HCT116 (cell line): ENCODE measurements at regions not wholly inside any gene's neighbourhood (a gene's known extent, or its start where the extent isn't known, plus 50 kb on each side); places are given as distances from the start of the nearest gene placed in this dataset.

Experiments used
- ATAC-seq: fragments of 200-7000 bp; cut with Tn5 transposase; 2 replicates; pipeline ENCODE4 v1.9.1; 2020; ENCODE audit warnings: mild to moderate bottlenecking, moderate library complexity
- BruUV-seq: library from RNA; stranded (reverse); fragments of 400-500 nt; replicated peaks from 2 replicates; lab custom pipeline; 2021; lab: Mats Ljungman, UMichigan
- CTCF ChIA-PET: fragments of 300-600 bp; sonication (Branson Sonifier 250); formaldehyde crosslinking; loops from one replicate; lab custom pipeline; 2021; ENCODE audit warnings: antibody characterized with exemption; lab: Charles Lee
- POLR2A ChIA-PET: fragments of 300-600, 350-600 bp; sonication (Branson Sonifier 250); formaldehyde crosslinking; loops from one replicate; lab custom pipeline; 2021; ENCODE audit warnings: antibody characterized with exemption; lab: Charles Lee
- RAD21 ChIA-PET, 2 experiments: fragments of 300-600 bp; sonication (Branson Sonifier 250); formaldehyde crosslinking; loops; one replicate each; lab custom pipeline; 2023; ENCODE audit warnings: low total read pairs in 2 of 2; ENCODE audit not compliant: uncharacterized antibody in 2 of 2, unreplicated experiment in 2 of 2, low non-redundant PET in 1 of 2; lab: Charles Lee
- DNase-seq: peaks from one replicate; pipeline ENCODE4 v3.0.0-alpha.2; 2010; ENCODE audit warnings: low read depth, low spot score
- H2AFZ ChIP-seq: fragments of 200-600 bp; shearing (Covaris generic), sonication (generic); 2 replicates; pipeline ENCODE4 v1.6.1; 2017; ENCODE audit warnings: low read depth, mixed run types, mixed read lengths, antibody characterized with exemption, low read length; ENCODE audit not compliant: poor library complexity, severe bottlenecking
- H3K27ac ChIP-seq: 2 replicates; pipeline ENCODE4 v1.5.1; 2012; ENCODE audit warnings: low read depth, low read length
- H3K27me3 ChIP-seq: fragments of 200-600 bp; sonication (generic); 2 replicates; pipeline ENCODE4 v1.6.1; 2016; ENCODE audit warnings: mixed run types, low read length, mixed read lengths; ENCODE audit not compliant: insufficient read depth
- H3K36me3 ChIP-seq, 2 experiments: fragments of 200-500 bp in 1 of 2; fragments of 200-600 bp in 1 of 2; sonication (Bioruptor generic) in 1 of 2; sonication (generic) in 1 of 2; 2 replicates each; pipeline versions ENCODE4 v1.5.1 to v1.6.1; 2014 to 2016; ENCODE audit warnings: low read length in 2 of 2, inconsistent platforms in 1 of 2, mixed read lengths in 1 of 2, mixed run types in 1 of 2; ENCODE audit not compliant: insufficient read depth in 2 of 2, control insufficient read depth in 1 of 2
- H3K4me1 ChIP-seq, 2 experiments: fragments of 200-600 bp in 1 of 2; sonication (generic) in 1 of 2; 2 replicates each; pipeline versions ENCODE4 v1.5.1 to v1.6.1; 2012 to 2017; ENCODE audit warnings: low read length in 2 of 2, inconsistent platforms in 1 of 2, mild to moderate bottlenecking in 1 of 2, mixed read lengths in 1 of 2, mixed run types in 1 of 2, moderate library complexity in 1 of 2; ENCODE audit not compliant: insufficient read depth in 2 of 2, control insufficient read depth in 1 of 2
- H3K4me2 ChIP-seq: fragments of 200-600 bp; sonication (generic); 2 replicates; pipeline ENCODE4 v1.6.1; 2017; ENCODE audit warnings: mixed run types, low read length, mixed read lengths
- H3K4me3 ChIP-seq, 2 experiments: fragments of 200-600 bp in 1 of 2; sonication (generic) in 1 of 2; replicated peaks in 1 of 2; 2 replicates each; pipeline ENCODE4 v1.5.1; 2011 to 2016; ENCODE audit warnings: low read length in 2 of 2, control low read depth in 1 of 2, low read depth in 1 of 2, mild to moderate bottlenecking in 1 of 2, mixed read lengths in 1 of 2, mixed run types in 1 of 2
- H3K79me2 ChIP-seq: fragments of 200-600 bp; sonication (generic); 2 replicates; pipeline ENCODE4 v1.6.1; 2017; ENCODE audit warnings: mild to moderate bottlenecking, mixed run types, low read length, moderate library complexity, mixed read lengths; ENCODE audit not compliant: insufficient read depth
- H3K9ac ChIP-seq: fragments of 200-600 bp; sonication (generic); 2 replicates; pipeline ENCODE4 v1.6.1; 2016; ENCODE audit warnings: low read length, mixed read lengths
- H3K9me2 ChIP-seq: fragments of 200-600 bp; sonication (generic), shearing (Covaris generic); 2 replicates; pipeline ENCODE4 v1.6.1; 2017; ENCODE audit warnings: mixed run types, mild to moderate bottlenecking, moderate library complexity; ENCODE audit not compliant: insufficient read depth
- H3K9me3 ChIP-seq, 2 experiments: fragments of 200-500 bp in 1 of 2; fragments of 200-600 bp in 1 of 2; sonication (Bioruptor generic) in 1 of 2; sonication (generic) in 1 of 2; 2 replicates each; pipeline ENCODE4 v1.6.1; 2014 to 2017; ENCODE audit warnings: low read length in 2 of 2, mixed read lengths in 2 of 2, inconsistent platforms in 1 of 2, low read depth in 1 of 2, mild to moderate bottlenecking in 1 of 2, mixed run types in 1 of 2, moderate library complexity in 1 of 2; ENCODE audit not compliant: control insufficient read depth in 1 of 2, insufficient read depth in 1 of 2
- H4K20me1 ChIP-seq: fragments of 200-600 bp; sonication (generic), shearing (Covaris generic); 2 replicates; pipeline ENCODE4 v1.6.1; 2017; ENCODE audit warnings: mixed run types, mild to moderate bottlenecking, moderate library complexity; ENCODE audit not compliant: insufficient read depth
- ATF3 ChIP-seq: IDR thresholded peaks from 2 replicates; pipeline ENCODE4 v1.6.1; 2012
- CBX3 ChIP-seq: IDR thresholded peaks from 2 replicates; pipeline ENCODE4 v1.6.1; 2012; ENCODE audit warnings: low read depth
- CTCF ChIP-seq, 3 experiments: fragments of 200-600 bp in 1 of 3; sonication (generic) in 1 of 3; IDR thresholded peaks in 2 of 3; conservative IDR thresholded peaks in 1 of 3; 2 replicates each; pipeline ENCODE4 v1.5.1; 2012 to 2017; ENCODE audit warnings: low read depth in 2 of 3, low read length in 2 of 3, antibody characterized with exemption in 1 of 3, borderline replicate concordance in 1 of 3, control low read depth in 1 of 3, mild to moderate bottlenecking in 1 of 3, mixed read lengths in 1 of 3, mixed run types in 1 of 3, moderate library complexity in 1 of 3; ENCODE audit not compliant: insufficient read depth in 1 of 3
- ELF1 ChIP-seq: IDR thresholded peaks from 2 replicates; pipeline ENCODE4 v1.6.1; 2012; ENCODE audit warnings: low read depth, borderline replicate concordance
- EZH2phosphoT487 ChIP-seq: fragments of 200-600 bp; IDR thresholded peaks from 2 replicates; pipeline ENCODE4 v1.6.1; 2018; ENCODE audit warnings: antibody characterized with exemption, borderline replicate concordance
- FOSL1 ChIP-seq: IDR thresholded peaks from 2 replicates; pipeline ENCODE4 v1.6.1; 2012; ENCODE audit warnings: low read depth
- JUND ChIP-seq: IDR thresholded peaks from 2 replicates; pipeline ENCODE4 v1.6.1; 2012
- MAX ChIP-seq: IDR thresholded peaks from 2 replicates; pipeline ENCODE4 v1.6.1; 2012
- RAD21 ChIP-seq: IDR thresholded peaks from 2 replicates; pipeline ENCODE4 v1.6.1; 2012; ENCODE audit warnings: low read depth, mild to moderate bottlenecking
- REST ChIP-seq: IDR thresholded peaks from 2 replicates; pipeline ENCODE4 v1.6.1; 2012; ENCODE audit warnings: low read depth
- SIN3A ChIP-seq: IDR thresholded peaks from 2 replicates; pipeline ENCODE4 v1.6.1; 2012; ENCODE audit warnings: low read depth
- SP1 ChIP-seq: IDR thresholded peaks from 2 replicates; pipeline ENCODE4 v1.6.1; 2012; ENCODE audit warnings: low read depth
- TCF7L2 ChIP-seq: IDR thresholded peaks from 2 replicates; pipeline ENCODE4 v1.7.0; 2011; ENCODE audit warnings: borderline replicate concordance, inconsistent platforms; ENCODE audit not compliant: insufficient read depth, insufficient read length; ENCODE audit errors: extremely low read depth
- YY1 ChIP-seq: IDR thresholded peaks from 2 replicates; pipeline ENCODE4 v1.6.1; 2011; ENCODE audit warnings: low read length, low read depth, moderate library complexity, mild to moderate bottlenecking; ENCODE audit not compliant: insufficient replicate concordance; ENCODE audit errors: extremely low read depth
- ZFX ChIP-seq: fragments of 450-650 bp; IDR thresholded peaks from 2 replicates; pipeline ENCODE4 v1.6.1; 2017
- ZNF274 ChIP-seq: fragments of 200-500 bp; sonication (Bioruptor generic); IDR thresholded peaks from 2 replicates; pipeline ENCODE4 v1.6.1; 2014; ENCODE audit warnings: mild to moderate bottlenecking, low read depth, low read length, inconsistent platforms
- intact Hi-C: fragments of 100-400 bp; cut with micrococcal nuclease; formaldehyde crosslinking; loops from 2 replicates; pipeline ENCODE4 v1.10.0; 2022

GRCh38 chr5:50964746-50965653, 298.6 kb downstream of the PARP8 start:
- Histone ChIP-seq H4K20me1 (no peaks in the 10 kb centered on the region), H3K9ac (no peak overlapping the region), H3K79me2 (no peaks in the 10 kb centered on the region), H3K36me3 (no peaks in the 10 kb centered on the region), H2AFZ (no peak overlapping the region), H3K9me2 (no peaks in the 10 kb centered on the region), H3K27ac (no peak overlapping the region), H3K4me1 (no peaks in the 10 kb centered on the region; a peak in 1 of 4 replicates), H3K9me3 (no peaks in the 10 kb centered on the region), H3K4me2 (no peak overlapping the region), H3K27me3 (no peaks in the 10 kb centered on the region), H3K4me3 (no peak overlapping the region)
- no TSS peak for BruUV-seq
- intact Hi-C loops = loop anchor here (5.0 kb wide), 2 partner anchors 382 to 1592 kb away; no protein-coding TSS in a partner anchor
- ChIA-PET CTCF (no interaction called here), RAD21 (no interaction called here), POLR2A (no interaction called here)
- DNase-seq = no peak
- TF ChIP-seq SP1 = no peak
- TF ChIP-seq YY1 = no peak
- no peak for TF ChIP-seq ZFX
- TF ChIP-seq ELF1 = no peak
- no peak for TF ChIP-seq CBX3
- no peak for TF ChIP-seq REST
- TF ChIP-seq RAD21 = no peak
- no peak for TF ChIP-seq ZNF274
- TF ChIP-seq SIN3A = no peak
- TF ChIP-seq JUND = no peak
- TF ChIP-seq EZH2phosphoT487 = no peak
- TF ChIP-seq MAX = no peak
- no peak for TF ChIP-seq CTCF (IDR thresholded peaks at IDR 0.05 in 2 of 3, conservative IDR thresholded peaks at IDR 0.05 in 1 of 3; ENCODE audit: borderline replicate concordance in 1 of 3, insufficient read depth in 1 of 3, low read depth in 2 of 3, low read length in 2 of 3)
- no peak for TF ChIP-seq ATF3
- no peak for TF ChIP-seq FOSL1
- no peak for TF ChIP-seq TCF7L2
- ATAC-seq = no peak
